HG03095 (cell line): ENCODE measurements at regions not wholly inside any gene's neighbourhood (a gene's known extent, or its start where the extent isn't known, plus 50 kb on each side); places are given as distances from the start of the nearest gene placed in this dataset.

Source experiments
- ATAC-seq: cut with Tn5 transposase; IDR thresholded peaks from one replicate; pipeline ENCODE4 v1.9.1; 2021; ENCODE audit warnings: moderate library complexity; ENCODE audit not compliant: unreplicated experiment

GRCh38 chr3:139780593-139780992 lies 102.8 kb upstream of the NMNAT3 start:
- no peak for ATAC-seq

GRCh38 chr3:139778682-139779233 lies 101.0 kb upstream of the NMNAT3 start:
- ATAC-seq, result no peak

GRCh38 chr3:139774560-139775302 lies 97.0 kb upstream of the NMNAT3 start:
- no peak for ATAC-seq

DNA sequence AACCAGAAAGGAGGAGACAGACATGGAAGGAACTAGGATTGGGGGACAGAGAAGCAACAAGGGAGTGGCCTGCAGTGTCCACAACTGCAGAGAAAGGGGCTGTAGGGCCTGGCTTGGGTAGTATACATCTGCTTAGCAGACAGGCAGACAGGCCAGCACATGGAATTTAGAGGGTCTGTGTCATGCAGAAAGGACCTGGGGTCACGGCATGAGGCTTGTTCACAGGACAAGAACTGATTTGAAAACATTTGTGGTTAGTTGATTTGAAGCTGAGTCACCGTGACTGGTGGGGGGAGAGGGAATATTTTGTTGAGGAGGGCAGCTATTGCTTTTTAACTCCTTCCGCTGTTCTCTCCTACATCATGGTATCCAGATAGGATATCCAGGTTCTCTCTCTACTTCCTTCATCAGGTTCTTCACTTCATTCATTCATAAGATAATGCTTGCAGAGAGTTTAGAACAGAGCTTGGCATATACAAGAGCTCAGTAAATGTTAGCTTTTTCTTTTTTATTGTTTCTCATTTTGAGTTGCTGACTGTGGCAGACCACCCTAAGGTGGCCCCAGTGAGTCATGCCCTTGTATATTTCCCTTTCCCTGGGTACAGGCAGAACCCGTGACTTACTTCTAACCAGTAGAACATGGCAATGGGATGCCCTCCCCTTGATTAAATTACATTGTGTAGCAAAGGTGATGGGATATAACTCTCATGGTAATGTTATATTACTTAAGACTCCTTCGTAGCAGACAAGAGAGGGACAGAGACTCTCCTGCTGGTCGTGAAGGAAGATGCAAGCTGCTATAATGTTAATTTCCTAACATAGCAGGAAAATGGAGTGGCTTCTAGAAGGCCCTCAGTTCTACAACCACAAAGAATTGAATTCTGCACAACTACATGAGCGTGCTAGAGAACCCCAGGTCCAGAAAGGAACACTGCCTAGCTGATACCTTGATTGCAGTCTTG lies 95.0 kb upstream of the NMNAT3 start:
- ATAC-seq, result no peak

- ATAC-seq, result no peak
Observed at GRCh38 chr3:139771331-139771730, 93.6 kb upstream of the NMNAT3 start.

DNA sequence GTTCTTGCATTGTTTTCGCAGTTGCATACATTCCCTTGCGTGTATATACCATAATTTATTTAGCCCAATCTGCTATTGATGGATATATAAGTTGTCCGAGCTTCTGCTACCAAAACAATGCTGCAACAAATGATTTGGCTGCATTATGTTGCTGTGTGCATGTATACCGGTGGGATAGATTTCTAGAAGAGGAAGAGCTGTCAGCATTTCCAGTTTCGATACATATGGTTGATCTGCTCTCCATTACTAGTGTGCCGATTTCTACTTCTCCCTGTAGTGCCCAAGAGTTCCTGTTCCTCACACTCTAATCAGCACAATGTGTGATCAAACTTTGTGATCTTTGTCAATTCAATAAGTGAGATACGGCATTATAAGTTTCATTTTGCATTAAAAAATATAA lies 92.8 kb upstream of the NMNAT3 start:
- ATAC-seq, result no peak

DNA sequence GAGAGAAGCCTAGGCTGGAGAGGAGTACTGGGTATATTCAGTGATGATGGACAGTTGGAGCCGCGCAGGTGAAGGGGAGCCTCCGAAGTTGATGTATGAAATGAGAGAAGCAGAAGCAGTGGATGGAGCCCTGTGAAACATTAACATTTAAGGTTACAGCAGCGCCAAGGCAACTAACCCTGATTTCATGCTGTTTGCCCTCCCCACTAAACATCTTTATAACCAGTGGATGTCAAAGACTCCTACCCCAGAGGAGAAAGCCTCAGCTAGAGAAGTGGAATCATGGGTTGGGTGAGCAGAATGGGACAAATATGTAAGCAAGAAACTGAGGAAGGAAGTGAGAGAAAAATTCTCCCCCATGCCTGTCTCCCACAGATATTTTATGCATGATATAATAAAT lies 92.0 kb upstream of the NMNAT3 start:
- ATAC-seq, result no peak

GRCh38 chr3:139764936-139765335 lies 87.2 kb upstream of the NMNAT3 start:
- no peak for ATAC-seq

DNA sequence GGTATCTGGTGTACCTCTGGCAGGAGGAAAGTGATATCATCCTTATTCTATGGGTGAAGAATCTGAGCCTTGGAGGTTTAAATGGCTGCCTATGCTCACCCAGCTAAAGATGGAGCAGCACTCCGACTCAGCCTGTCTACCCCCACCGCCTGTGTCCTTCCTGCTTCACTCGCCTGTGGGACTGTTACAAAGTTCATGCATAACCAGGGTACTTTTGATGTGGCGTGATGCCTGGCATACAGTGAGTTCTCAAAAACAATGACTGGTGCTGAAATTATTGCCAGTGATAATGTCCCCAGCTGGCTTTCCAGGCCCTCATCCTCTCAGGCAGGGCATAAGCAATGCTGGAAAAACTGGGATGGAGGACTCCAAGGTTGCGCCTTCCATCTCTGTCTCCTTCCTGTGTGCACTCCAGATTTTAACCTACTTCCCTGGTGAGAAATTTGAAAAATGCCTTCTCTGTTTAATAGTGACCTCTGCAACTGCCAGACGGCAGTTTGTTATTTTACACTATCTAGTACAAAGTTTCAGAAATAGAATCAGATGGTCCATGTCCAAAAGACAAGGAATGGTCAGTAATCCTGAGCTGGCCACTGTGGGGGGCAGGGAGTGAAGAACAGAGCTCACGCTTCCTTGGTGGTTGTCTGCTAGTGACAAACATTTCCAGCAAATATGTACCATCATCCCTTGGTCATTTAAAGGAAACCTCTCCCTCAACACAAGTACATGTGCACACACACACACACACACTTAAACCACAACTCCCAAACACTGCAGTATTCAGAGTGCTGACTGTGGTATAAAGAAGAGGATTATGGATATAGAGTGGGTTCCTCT lies 86.5 kb upstream of the NMNAT3 start:
- ATAC-seq, result no peak

DNA sequence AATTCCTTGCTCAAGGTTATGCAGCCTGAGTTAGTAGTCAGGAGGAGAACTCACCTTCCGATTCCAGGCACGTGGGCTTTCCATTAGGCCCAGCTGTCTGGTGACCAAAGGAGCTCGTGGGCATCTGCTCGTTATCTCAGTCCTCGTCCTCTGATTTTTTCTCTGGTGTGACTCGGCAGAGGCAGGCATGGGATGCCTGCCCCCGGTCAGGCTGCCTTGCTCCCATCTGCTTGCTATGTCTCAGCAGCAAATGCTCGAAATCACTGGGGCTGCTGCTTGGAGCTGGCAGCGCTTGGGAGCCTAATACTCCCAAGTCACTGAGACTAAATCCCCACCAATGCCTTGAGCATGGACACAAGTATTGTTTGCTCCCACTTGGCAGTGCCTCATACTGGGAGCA lies 84.5 kb upstream of the NMNAT3 start:
- ATAC-seq, result no peak

GRCh38 chr3:139759470-139759869 lies 81.7 kb upstream of the NMNAT3 start:
- ATAC-seq, result no peak

- no peak for ATAC-seq
Observed at GRCh38 chr3:139758654-139759291, 81.0 kb upstream of the NMNAT3 start.

DNA sequence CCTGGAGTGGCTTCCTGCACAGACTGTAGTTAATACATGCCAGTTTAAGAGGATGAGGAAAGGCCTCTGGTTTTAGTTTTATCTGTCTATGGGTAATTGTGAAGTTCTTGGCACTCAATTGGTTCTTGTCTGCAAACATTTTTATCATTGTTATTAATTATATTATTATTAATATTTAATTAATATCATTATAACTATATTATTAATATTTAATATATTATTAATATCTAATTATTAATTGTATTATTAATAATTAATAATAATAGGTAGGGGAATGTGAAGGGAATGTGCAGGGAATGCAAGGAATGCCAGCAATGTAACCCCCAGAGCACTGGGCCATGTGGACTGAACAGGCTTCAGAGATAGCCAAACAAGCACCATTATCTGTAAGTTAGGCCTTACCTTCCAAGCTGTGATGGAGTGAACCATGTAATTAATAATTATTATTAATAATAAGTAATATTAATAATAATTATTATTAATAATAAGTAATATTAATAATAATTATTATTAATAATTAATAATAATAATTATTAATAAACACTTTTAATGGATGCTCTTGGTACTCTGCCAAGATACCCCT lies 79.8 kb upstream of the NMNAT3 start:
- no peak for ATAC-seq

DNA sequence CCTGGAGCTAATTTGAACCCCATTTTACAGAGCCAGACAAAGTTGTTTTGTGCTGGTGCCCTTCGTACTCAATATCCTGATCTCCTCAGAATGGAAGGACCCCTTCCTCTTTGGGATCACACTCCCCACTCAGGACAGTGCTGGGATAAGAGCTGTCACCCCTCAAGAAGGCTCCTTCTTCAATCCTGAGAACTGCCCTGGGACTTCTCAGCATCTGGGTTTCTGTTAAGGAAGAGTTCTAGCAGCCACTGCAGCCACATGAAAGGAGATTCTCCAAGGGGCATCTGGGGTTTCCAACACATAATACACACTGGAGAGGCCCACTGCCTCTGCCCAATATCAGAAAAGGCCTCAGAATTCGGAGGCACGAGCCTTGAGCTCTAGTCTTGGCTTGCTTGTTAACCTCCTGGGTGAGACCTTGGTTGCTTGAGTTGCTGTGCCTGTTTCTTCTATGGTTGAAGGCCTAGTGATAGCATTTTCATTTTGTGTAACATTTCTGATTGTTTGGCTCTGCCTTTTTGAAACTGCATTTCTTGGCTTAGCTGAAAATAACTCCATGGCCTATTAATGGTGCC lies 78.8 kb upstream of the NMNAT3 start:
- no peak for ATAC-seq

GRCh38 chr3:139755551-139755950 lies 77.8 kb upstream of the NMNAT3 start:
- ATAC-seq, result no peak

- peak; percentile 65 for ATAC-seq
Observed at GRCh38 chr3:139751789-139752188, 74.0 kb upstream of the NMNAT3 start.

DNA sequence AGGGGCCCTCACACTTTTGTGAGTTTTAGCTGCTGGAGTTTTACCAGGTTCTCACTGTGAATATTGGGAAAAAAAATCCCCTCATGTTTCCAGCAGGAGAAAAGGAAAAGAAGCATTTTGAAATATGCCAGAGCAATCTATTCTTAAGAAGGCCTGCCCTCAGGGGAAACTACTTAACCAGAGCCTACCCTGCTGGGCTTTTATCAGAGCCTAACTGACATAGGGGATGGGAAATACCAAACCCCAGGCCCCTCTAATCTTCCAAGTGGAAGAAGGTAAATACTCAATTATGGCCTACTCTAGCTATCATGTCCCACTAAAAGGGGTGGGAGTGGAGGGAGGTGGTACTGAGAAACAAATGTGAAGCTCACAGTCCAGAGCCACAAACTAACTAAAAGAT lies 68.7 kb upstream of the NMNAT3 start:
- no peak for ATAC-seq

DNA sequence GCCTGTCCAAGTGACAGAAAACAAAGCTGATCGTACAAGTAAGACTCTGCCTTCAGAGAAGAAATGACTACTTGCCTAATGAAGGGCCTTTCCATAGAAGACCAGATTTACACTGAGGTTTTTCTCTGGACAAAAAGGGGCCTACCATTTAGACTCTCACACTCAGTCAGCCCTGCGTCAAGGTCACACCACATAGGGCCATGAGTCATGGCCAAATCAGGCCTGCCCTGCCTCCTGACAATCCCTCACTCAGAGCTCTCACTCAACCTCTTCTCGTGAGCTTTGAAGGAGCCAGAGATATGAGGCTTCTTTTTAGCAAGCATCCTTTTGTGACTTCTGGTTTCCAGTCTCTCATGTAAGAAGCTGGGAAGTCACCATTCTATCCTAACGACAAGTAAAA lies 68.1 kb upstream of the NMNAT3 start:
- ATAC-seq, result peak; percentile 62

- no peak for ATAC-seq
Observed at GRCh38 chr3:139738697-139739096, 60.9 kb upstream of the NMNAT3 start.
